Esophagus muscularis mucosa (tissue), 3 donors: ENCODE measurements at regions not wholly inside any gene's neighbourhood (a gene's known extent, or its start where the extent isn't known, plus 50 kb on each side); places are given as distances from the start of the nearest gene placed in this dataset.
"Not testable (repeated sequence)": the region's sequence is repeated elsewhere in the genome, so short reads cannot be mapped to it uniquely, and the experiment has no call there.

Experiments
- CTCF ChIP-seq, 3 experiments: fragments of 200-600 bp in 2 of 3; fragments of 450-650 bp in 1 of 3; sonication (generic) in 2 of 3; IDR thresholded peaks; one replicate each; pipeline ENCODE4 v1.5.1; 2017 to 2019; ENCODE audit warnings: antibody characterized with exemption in 3 of 3, mild to moderate bottlenecking in 2 of 3, moderate library complexity in 1 of 3
- EP300 ChIP-seq: sonication (generic); formaldehyde crosslinking; IDR thresholded peaks from one replicate; pipeline ENCODE4 v1.6.1; 2017; ENCODE audit warnings: antibody characterized with exemption

DNA sequence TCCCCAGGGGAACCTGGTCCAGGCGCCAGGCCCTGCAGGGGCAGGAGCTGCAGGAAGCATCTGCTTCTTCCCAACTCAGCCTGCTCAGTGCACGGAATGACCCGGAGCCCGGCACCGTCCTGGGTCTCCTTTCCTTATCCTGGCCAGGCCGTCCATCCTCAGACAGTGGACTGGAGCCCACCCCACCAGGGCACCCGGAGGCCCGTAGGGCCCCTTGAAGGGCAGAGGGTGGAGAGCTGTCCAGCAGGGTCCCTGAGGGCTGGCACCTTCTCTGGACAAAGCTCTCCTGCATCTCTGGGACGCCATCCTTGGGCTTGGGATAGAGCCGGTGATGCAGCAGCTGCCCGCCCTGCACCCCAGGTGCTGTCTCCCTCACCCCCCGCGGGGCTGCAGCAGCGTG lies 207.9 kb downstream of the TMEM121 start:
- not testable (repeated sequence) for TF ChIP-seq CTCF (IDR thresholded peaks at IDR 0.05); EP300
